ENCODE measurements at regions not wholly inside any gene's neighbourhood (a gene's known extent, or its start where the extent isn't known, plus 50 kb on each side); places are given as distances from the start of the nearest gene placed in this dataset.
"Not testable (repeated sequence)": the region's sequence is repeated elsewhere in the genome, so short reads cannot be mapped to it uniquely, and the experiment has no call there.

DNA sequence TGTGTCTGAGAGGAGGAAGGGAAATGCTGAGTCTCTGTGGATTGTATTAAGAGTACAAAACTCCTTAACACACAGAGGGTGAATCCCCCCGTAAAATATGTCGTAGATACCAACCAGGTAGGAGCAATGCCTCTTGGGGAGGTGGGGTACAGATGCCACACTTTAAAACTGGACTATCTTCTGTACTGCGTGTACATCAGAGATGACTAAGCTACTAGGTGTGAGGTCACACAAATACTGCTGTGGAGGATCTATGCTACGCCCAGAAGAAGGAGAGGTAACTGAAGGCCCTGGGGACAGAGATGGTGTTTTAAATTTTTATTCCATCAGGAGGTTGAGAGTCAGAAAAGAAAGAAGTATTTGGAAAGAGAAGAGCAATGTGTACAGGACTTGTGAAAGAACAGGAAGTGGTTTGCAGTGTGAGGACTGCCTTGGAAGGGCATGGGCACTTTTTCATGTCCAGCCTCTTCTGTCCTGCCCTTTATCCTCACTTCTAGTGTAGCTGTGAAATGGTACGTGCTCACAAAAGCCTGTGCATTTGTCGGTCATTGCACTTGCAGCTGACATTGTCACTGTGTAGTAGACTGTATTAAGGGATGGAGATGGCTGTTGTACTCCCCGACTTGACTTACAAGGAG, 287.8 kb upstream of the CHRM3 start:
- no peaks in the 10 kb centered on the region for H3K79me2 ChIP-seq (ENCODE audit: insufficient read depth, low read length)
- H3K27me3 ChIP-seq (ENCODE audit: low read length) = no peaks in the 10 kb centered on the region
- H3K4me2 ChIP-seq (ENCODE audit: low read depth, low read length, poor library complexity, severe bottlenecking) = no peak overlapping the region
- H3K9me2 ChIP-seq (replicated peaks; ENCODE audit: insufficient read depth, low read length) = no peaks in the 10 kb centered on the region
- no peaks in the 10 kb centered on the region for H3K36me3 ChIP-seq (ENCODE audit: low read length)
- H3K27ac ChIP-seq (ENCODE audit: low read depth, low read length) = no peak overlapping the region
- no peak overlapping the region for H3K9ac ChIP-seq (ENCODE audit: low read length)
- no peaks in the 10 kb centered on the region for H3F3A ChIP-seq (ENCODE audit: insufficient read depth)
- no peaks in the 10 kb centered on the region for H4K20me1 ChIP-seq (ENCODE audit: low read depth, low read length)
- H3K4me3 ChIP-seq (ENCODE audit: insufficient read depth, low read length, poor library complexity, severe bottlenecking) = no peak overlapping the region
- no peaks in the 10 kb centered on the region for H3K9me3 ChIP-seq (ENCODE audit: insufficient read depth, low read length)
- no peak for TF ChIP-seq EZH2phosphoT487 (conservative IDR thresholded peaks at IDR 0.05; ENCODE audit: low read length)
- TF ChIP-seq, protein P1, sequence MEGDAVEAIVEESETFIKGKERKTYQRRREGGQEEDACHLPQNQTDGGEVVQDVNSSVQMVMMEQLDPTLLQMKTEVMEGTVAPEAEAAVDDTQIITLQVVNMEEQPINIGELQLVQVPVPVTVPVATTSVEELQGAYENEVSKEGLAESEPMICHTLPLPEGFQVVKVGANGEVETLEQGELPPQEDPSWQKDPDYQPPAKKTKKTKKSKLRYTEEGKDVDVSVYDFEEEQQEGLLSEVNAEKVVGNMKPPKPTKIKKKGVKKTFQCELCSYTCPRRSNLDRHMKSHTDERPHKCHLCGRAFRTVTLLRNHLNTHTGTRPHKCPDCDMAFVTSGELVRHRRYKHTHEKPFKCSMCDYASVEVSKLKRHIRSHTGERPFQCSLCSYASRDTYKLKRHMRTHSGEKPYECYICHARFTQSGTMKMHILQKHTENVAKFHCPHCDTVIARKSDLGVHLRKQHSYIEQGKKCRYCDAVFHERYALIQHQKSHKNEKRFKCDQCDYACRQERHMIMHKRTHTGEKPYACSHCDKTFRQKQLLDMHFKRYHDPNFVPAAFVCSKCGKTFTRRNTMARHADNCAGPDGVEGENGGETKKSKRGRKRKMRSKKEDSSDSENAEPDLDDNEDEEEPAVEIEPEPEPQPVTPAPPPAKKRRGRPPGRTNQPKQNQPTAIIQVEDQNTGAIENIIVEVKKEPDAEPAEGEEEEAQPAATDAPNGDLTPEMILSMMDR (IDR thresholded peaks at IDR 0.05; ENCODE audit: insufficient read depth, low read length, poor library complexity, severe bottlenecking) = no peak
- H2AFZ ChIP-seq (ENCODE audit: low read depth, low read length, severe bottlenecking) = no peak overlapping the region

DNA sequence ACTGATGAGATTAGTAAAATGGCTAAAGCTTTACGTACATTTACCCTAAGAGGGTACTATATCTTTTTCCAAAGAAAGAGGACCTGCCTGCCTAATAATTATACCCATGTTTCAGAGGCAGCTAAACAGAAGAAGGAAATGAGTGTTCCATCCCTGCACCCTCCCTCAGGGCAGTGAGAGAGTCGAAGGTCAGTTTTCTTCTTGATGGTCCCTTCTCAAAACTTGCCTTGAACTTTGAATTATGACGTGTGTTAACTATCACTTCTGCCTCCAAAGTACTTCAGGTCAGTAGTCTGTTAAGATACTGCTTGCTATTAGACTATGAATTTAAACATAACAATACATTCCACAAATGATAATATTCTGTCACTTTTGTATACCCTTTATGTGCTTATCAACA, 294.8 kb upstream of the CHRM3 start:
- no peaks in the 10 kb centered on the region for H3K27me3 ChIP-seq (ENCODE audit: low read length)
- H3K36me3 ChIP-seq (ENCODE audit: low read length) = no peaks in the 10 kb centered on the region
- H2AFZ ChIP-seq (ENCODE audit: low read depth, low read length, severe bottlenecking) = no peak overlapping the region
- TF ChIP-seq, protein P1 (IDR thresholded peaks at IDR 0.05; ENCODE audit: insufficient read depth, low read length, poor library complexity, severe bottlenecking) = no peak
- TF ChIP-seq EZH2phosphoT487 (conservative IDR thresholded peaks at IDR 0.05; ENCODE audit: low read length) = no peak
- H3K9ac ChIP-seq (ENCODE audit: low read length) = no peak overlapping the region
- no peaks in the 10 kb centered on the region for H3F3A ChIP-seq (ENCODE audit: insufficient read depth)
- no peaks in the 10 kb centered on the region for H3K9me3 ChIP-seq (ENCODE audit: insufficient read depth, low read length)
- H4K20me1 ChIP-seq (ENCODE audit: low read depth, low read length) = no peaks in the 10 kb centered on the region
- no peak overlapping the region for H3K4me2 ChIP-seq (ENCODE audit: low read depth, low read length, poor library complexity, severe bottlenecking)
- no peak overlapping the region for H3K4me3 ChIP-seq (ENCODE audit: insufficient read depth, low read length, poor library complexity, severe bottlenecking)
- no peaks in the 10 kb centered on the region for H3K79me2 ChIP-seq (ENCODE audit: insufficient read depth, low read length)
- no peaks in the 10 kb centered on the region for H3K9me2 ChIP-seq (replicated peaks; ENCODE audit: insufficient read depth, low read length)
- H3K27ac ChIP-seq (ENCODE audit: low read depth, low read length) = no peak overlapping the region

DNA sequence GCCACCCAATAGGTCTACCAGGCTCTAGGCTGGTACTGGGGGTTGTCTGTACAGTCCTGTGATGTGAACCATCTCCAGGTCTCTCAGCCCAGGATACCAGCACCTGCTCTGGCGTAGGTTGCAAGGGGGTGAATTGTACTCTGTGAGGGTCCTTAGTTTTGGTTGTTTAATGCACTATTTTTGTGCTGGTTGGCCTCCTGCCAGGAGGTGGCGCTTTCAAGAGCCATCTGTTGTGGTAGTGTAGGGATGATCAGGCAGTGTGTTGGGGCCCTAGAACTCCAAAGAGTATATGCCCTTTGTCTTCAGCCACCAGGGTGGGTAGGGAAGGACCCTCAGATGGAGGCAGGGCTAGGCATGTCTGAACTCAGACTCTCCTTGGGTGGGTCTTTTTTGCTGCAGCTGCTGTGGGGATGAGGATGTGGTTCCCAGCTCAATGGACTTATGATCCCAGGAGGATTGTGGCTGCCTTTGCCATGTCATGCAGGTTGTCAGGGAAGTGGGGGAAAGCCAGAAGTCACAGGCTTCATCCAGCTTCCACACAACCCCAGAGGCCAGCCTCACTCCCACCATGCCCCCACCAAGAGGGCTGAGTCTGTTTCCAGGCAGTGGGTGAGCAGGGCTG, 301.8 kb upstream of the CHRM3 start:
- Histone ChIP-seq H3K4me2 (ENCODE audit: low read depth, low read length, poor library complexity, severe bottlenecking) (no peak overlapping the region), H3K9ac (ENCODE audit: low read length) (no peak overlapping the region)

GRCh38 chr1:239081947-239082346, 304.4 kb upstream of the CHRM3 start:
- H3K9me3 ChIP-seq (ENCODE audit: insufficient read depth, low read length); H3K27me3 ChIP-seq (ENCODE audit: low read length); H3K27ac ChIP-seq (ENCODE audit: low read depth, low read length); H3K36me3 ChIP-seq (ENCODE audit: low read length); H2AFZ ChIP-seq (ENCODE audit: low read depth, low read length, severe bottlenecking); H3K79me2 ChIP-seq (ENCODE audit: insufficient read depth, low read length); H3K4me2 ChIP-seq (ENCODE audit: low read depth, low read length, poor library complexity, severe bottlenecking); H4K20me1 ChIP-seq (ENCODE audit: low read depth, low read length); H3K4me3 ChIP-seq (ENCODE audit: insufficient read depth, low read length, poor library complexity, severe bottlenecking); H3F3A ChIP-seq (ENCODE audit: insufficient read depth); H3K9me2 ChIP-seq (replicated peaks; ENCODE audit: insufficient read depth, low read length); H3K9ac ChIP-seq (ENCODE audit: low read length): not testable (repeated sequence)

More for the DNA sequence above, 301.8 kb upstream of the CHRM3 start:
- no peak overlapping the region for H2AFZ ChIP-seq (ENCODE audit: low read depth, low read length, severe bottlenecking)
- no peaks in the 10 kb centered on the region for H3K9me3 ChIP-seq (ENCODE audit: insufficient read depth, low read length)
- no peaks in the 10 kb centered on the region for H3K9me2 ChIP-seq (replicated peaks; ENCODE audit: insufficient read depth, low read length)
- no peaks in the 10 kb centered on the region for H3K27me3 ChIP-seq (ENCODE audit: low read length)
- TF ChIP-seq, protein P1 (IDR thresholded peaks at IDR 0.05; ENCODE audit: insufficient read depth, low read length, poor library complexity, severe bottlenecking) = no peak
- H3K27ac ChIP-seq (ENCODE audit: low read depth, low read length) = no peak overlapping the region
- H3K4me3 ChIP-seq (ENCODE audit: insufficient read depth, low read length, poor library complexity, severe bottlenecking) = no peak overlapping the region
- no peaks in the 10 kb centered on the region for H3F3A ChIP-seq (ENCODE audit: insufficient read depth)
- H3K79me2 ChIP-seq (ENCODE audit: insufficient read depth, low read length) = no peaks in the 10 kb centered on the region
- no peaks in the 10 kb centered on the region for H4K20me1 ChIP-seq (ENCODE audit: low read depth, low read length)
- H3K36me3 ChIP-seq (ENCODE audit: low read length) = no peaks in the 10 kb centered on the region
